Stimulated activated CD8-positive, alpha-beta memory T cell treated with anti-CD3 and anti-CD28 coated beads, Interleukin-15, amount 100 ng/mL, for 24 hours (primary cell): ENCODE measurements at regions not wholly inside any gene's neighbourhood (a gene's known extent, or its start where the extent isn't known, plus 50 kb on each side); places are given as distances from the start of the nearest gene placed in this dataset.
"Not testable (repeated sequence)": the region's sequence is repeated elsewhere in the genome, so short reads cannot be mapped to it uniquely, and the experiment has no call there.

Source experiments
- DNase-seq: peaks from one replicate; pipeline ENCODE4 v3.0.0-alpha.2; 2020; ENCODE audit warnings: low read depth

GRCh38 chr6:137545073-137545472 is 50.9 kb upstream of the OLIG3 start:
- DNase-seq: no peak

GRCh38 chr6:137547186-137547585 is 53.0 kb upstream of the OLIG3 start:
- DNase-seq: no peak

- DNase-seq: no peak
Measured at GRCh38 chr6:137547601-137548000, 53.4 kb upstream of the OLIG3 start.

GRCh38 chr6:137549106-137549505 is 54.9 kb upstream of the OLIG3 start:
- no peak for DNase-seq

GRCh38 chr6:137550535-137550934 is 56.3 kb upstream of the OLIG3 start:
- no peak for DNase-seq

GRCh38 chr6:137552146-137552545 is 58.0 kb upstream of the OLIG3 start:
- DNase-seq: no peak

- no peak for DNase-seq
Measured at GRCh38 chr6:137552809-137553208, 58.6 kb upstream of the OLIG3 start.

- not testable (repeated sequence) for DNase-seq
Measured at GRCh38 chr6:137559521-137560183, 65.5 kb upstream of the OLIG3 start.

- no peak for DNase-seq
Measured at GRCh38 chr6:137560184-137560563, 66.0 kb upstream of the OLIG3 start.

- DNase-seq: no peak
Measured at GRCh38 chr6:137568067-137568466, 73.9 kb upstream of the OLIG3 start.

GRCh38 chr6:137570393-137570792 is 76.2 kb upstream of the OLIG3 start:
- no peak for DNase-seq

- peak; percentile 34 for DNase-seq
Measured at GRCh38 chr6:137571854-137572253, 77.7 kb upstream of the OLIG3 start.

GRCh38 chr6:137573739-137574138 is 79.5 kb upstream of the OLIG3 start:
- DNase-seq: no peak

GRCh38 chr6:137579612-137580011 is 85.4 kb upstream of the OLIG3 start:
- no peak for DNase-seq

GRCh38 chr6:137581019-137581707 is 87.0 kb upstream of the OLIG3 start:
- no peak for DNase-seq

- not testable (repeated sequence) for DNase-seq
Measured at GRCh38 chr6:137583519-137583918, 89.3 kb upstream of the OLIG3 start.

- DNase-seq: no peak
Measured at GRCh38 chr6:137588472-137588871, 94.3 kb upstream of the OLIG3 start.

GRCh38 chr6:137589067-137589848 is 95.1 kb upstream of the OLIG3 start:
- DNase-seq: no peak

GRCh38 chr6:137590684-137591083 is 96.5 kb upstream of the OLIG3 start:
- no peak for DNase-seq

- no peak for DNase-seq
Measured at GRCh38 chr6:137601471-137601870, 107.3 kb upstream of the OLIG3 start.

GRCh38 chr6:137602313-137603197 is 108.4 kb upstream of the OLIG3 start:
- no peak for DNase-seq

GRCh38 chr6:137610702-137611101 is 116.5 kb upstream of the OLIG3 start:
- DNase-seq: no peak
